Stimulated activated naive B cell treated with anti-CD40 and anti-IgM and Interleukin-4, amounts not matched to agents 10 μg/mL and 1 μg/mL and 100 μg/mL, for 72 hours (primary cell): ENCODE measurements at regions not wholly inside any gene's neighbourhood (a gene's known extent, or its start where the extent isn't known, plus 50 kb on each side); places are given as distances from the start of the nearest gene placed in this dataset.
"Not testable (repeated sequence)": the region's sequence is repeated elsewhere in the genome, so short reads cannot be mapped to it uniquely, and the experiment has no call there.

Source experiments
- ATAC-seq, 2 donors: fragments of 150-1000 bp; cut with Tn5 transposase; replicated peaks; 2 replicates each; pipeline ENCODE4 v1.10.0; 2021; ENCODE audit warnings: moderate library complexity in 1 of 2
- DNase-seq: peaks from one replicate; pipeline ENCODE4 v3.0.0; 2021
- H3K27ac Mint-ChIP-seq: one replicate; pipeline ENCODE4 v1.8.0; 2022; ENCODE audit warnings: mild to moderate bottlenecking, mixed read lengths
- H3K27me3 Mint-ChIP-seq, 2 donors: one replicate each; pipeline ENCODE4 v1.8.0; 2022; ENCODE audit warnings: mixed read lengths in 2 of 2
- H3K36me3 Mint-ChIP-seq, 2 donors: one replicate each; pipeline ENCODE4 v1.8.0; 2022; ENCODE audit warnings: mixed read lengths in 2 of 2, mild to moderate bottlenecking in 1 of 2
- H3K4me1 Mint-ChIP-seq, 2 donors: one replicate each; pipeline ENCODE4 v1.8.0; 2022; ENCODE audit warnings: mixed read lengths in 2 of 2, mild to moderate bottlenecking in 1 of 2
- H3K4me3 Mint-ChIP-seq, 2 donors: one replicate each; pipeline ENCODE4 v1.8.0; 2022; ENCODE audit warnings: mild to moderate bottlenecking in 2 of 2, mixed read lengths in 2 of 2, moderate library complexity in 1 of 2
- H3K9me3 Mint-ChIP-seq, 2 donors: one replicate each; pipeline ENCODE4 v1.8.0; 2022; ENCODE audit warnings: mixed read lengths in 2 of 2, mild to moderate bottlenecking in 1 of 2

DNA sequence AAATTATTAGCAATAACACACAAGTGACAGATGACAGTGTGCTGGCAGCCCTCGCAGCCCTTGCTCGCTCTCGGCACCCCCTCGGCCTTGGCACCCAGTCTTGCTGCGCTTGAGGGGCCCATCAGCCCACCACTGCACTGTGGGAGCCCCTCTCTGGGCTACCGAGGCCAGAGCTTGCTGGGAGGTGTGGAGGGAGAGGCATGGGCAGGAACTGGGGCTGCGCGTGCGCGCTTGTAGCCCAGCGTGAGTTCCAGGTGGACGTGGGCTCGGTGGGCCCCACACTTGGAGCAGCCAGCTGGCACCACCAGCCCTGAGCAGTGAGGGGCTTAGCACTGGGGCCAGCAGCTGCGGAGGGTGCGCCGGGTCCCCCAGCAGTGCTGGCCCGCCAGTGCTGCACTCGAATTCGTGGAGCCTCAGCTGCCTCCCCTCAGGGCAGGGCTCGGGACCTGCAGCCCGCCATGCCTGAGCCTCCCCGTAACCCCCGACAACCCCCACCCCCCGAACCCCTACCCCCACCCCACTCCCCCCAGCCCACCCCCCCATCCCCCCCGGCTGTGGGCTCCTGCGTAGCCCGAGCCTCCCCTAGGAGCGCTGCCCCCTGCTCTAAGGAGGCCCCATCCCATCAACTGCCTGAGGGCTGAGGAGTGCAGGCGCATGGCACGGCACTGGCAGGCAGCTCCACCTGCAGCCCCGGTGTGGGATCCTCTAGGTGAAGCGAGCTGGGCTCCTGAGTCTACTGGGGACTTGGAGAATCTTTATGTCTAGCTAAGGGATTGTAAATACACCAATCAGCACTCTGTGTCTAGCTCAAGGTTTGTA is 240.9 kb downstream of the TRIM36 start:
- no peak overlapping the region for H3K27ac Mint-ChIP-seq

GRCh38 chr5:114924769-114925168 is 244.9 kb downstream of the TRIM36 start:
- H3K27me3 Mint-ChIP-seq: no peaks in the 10 kb centered on the region
- H3K4me3 Mint-ChIP-seq: no peak overlapping the region
- H3K9me3 Mint-ChIP-seq: peaks cover 0 to 3% of the 10 kb centered on the region in 2 donors
- H3K4me1 Mint-ChIP-seq: no peaks in the 10 kb centered on the region
- H3K27ac Mint-ChIP-seq: no peak overlapping the region
- ATAC-seq (no peak), DNase-seq (no peak)
- H3K36me3 Mint-ChIP-seq: no peaks in the 10 kb centered on the region

More for the DNA sequence above, 240.9 kb downstream of the TRIM36 start:
- no peaks in the 10 kb centered on the region for H3K27me3 Mint-ChIP-seq
- no peak for DNase-seq
- H3K4me1 Mint-ChIP-seq: no peaks in the 10 kb centered on the region
- ATAC-seq: no peak
- peaks cover 0 to 3% of the 10 kb centered on the region in 2 donors for H3K9me3 Mint-ChIP-seq
- no peaks in the 10 kb centered on the region for H3K36me3 Mint-ChIP-seq
- no peak overlapping the region for H3K4me3 Mint-ChIP-seq

GRCh38 chr5:114912189-114912920 is 257.4 kb downstream of the TRIM36 start:
- Mint-ChIP-seq H3K9me3 (peaks cover 14 to 17% of the 10 kb centered on the region in 2 donors), H3K27ac (no peak overlapping the region), H3K4me3 (no peak overlapping the region), H3K27me3 (no peaks in the 10 kb centered on the region), H3K36me3 (no peaks in the 10 kb centered on the region), H3K4me1 (no peaks in the 10 kb centered on the region)
- DNase-seq (no peak), ATAC-seq (no peak)

GRCh38 chr5:114910727-114911126 is 259.0 kb downstream of the TRIM36 start:
- no peaks in the 10 kb centered on the region for H3K27me3 Mint-ChIP-seq
- H3K4me3 Mint-ChIP-seq: no peak overlapping the region
- H3K9me3 Mint-ChIP-seq: peaks cover 17 to 22% of the 10 kb centered on the region in 2 donors
- no peaks in the 10 kb centered on the region for H3K36me3 Mint-ChIP-seq
- H3K27ac Mint-ChIP-seq: no peak overlapping the region
- DNase-seq (no peak), ATAC-seq (no peak)
- no peaks in the 10 kb centered on the region for H3K4me1 Mint-ChIP-seq

DNA sequence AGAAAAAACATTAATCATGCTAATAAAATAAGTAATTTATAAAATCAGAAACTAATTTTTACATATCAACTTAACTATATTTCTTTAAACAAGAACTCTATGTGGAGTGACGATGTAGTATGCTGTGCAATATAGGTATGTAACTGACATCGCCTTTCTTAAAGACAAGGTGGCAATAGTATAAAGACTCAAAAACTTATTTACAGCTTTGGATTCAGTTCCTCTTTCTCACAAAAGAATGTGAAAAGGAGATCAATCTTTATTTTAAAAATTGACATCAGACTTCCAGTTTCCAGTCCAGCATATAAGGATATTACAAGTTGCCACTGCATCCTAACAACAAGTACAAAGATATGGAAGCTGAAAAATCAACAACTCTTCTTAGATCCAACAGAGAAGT is 260.3 kb downstream of the TRIM36 start:
- H3K36me3 Mint-ChIP-seq: no peaks in the 10 kb centered on the region
- H3K4me1 Mint-ChIP-seq: no peaks in the 10 kb centered on the region
- H3K27me3 Mint-ChIP-seq: no peaks in the 10 kb centered on the region
- peaks cover 17 to 22% of the 10 kb centered on the region in 2 donors for H3K9me3 Mint-ChIP-seq
- H3K4me3 Mint-ChIP-seq: no peak overlapping the region
- DNase-seq (no peak), ATAC-seq (no peak)
- no peak overlapping the region for H3K27ac Mint-ChIP-seq

DNA sequence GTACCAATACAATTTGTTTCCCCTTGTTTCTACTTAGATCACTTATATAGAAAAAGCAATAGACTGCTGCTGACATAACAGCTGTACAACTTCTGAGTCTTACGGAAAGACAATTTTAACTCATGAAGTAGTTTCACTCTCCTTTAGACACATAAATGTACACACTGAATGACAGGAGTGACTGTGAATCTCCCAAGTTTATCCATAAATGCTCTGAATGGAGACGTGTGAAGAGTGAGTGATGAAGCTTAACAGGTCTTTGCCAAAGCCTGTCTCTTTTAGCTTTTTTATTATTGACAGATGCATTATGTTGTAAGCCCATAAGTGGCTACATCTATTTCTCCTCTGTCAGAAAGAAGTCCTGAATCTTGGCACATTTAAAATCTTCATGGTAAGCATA is 265.9 kb downstream of the TRIM36 start:
- Mint-ChIP-seq H3K9me3 (peaks cover 3 to 5% of the 10 kb centered on the region in 2 donors), H3K36me3 (no peaks in the 10 kb centered on the region), H3K27ac (no peak overlapping the region), H3K4me3 (no peak overlapping the region), H3K4me1 (no peaks in the 10 kb centered on the region), H3K27me3 (no peaks in the 10 kb centered on the region)
- DNase-seq (no peak), ATAC-seq (no peak)

DNA sequence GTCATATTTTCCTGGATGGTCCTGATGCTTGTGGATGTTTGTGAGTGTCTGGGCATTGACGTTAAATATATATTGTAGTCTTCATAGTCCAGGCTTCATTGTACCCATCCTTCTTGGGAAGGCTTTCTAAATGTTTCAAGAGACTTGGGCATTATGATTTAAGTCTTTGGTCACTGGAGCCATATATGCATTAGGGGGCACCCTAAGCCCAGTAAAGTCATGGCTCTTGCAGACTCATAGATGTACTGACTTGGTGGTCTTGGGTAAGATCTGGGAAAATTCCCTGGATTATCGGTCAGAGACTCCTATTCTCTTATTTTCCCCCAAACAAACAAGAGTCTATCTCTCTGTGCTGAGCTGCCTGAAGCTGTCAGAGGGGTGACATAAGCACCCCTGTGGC is 271.1 kb downstream of the TRIM36 start:
- ATAC-seq: peak in 1 of 2 donors; percentile 36
- H3K4me3 Mint-ChIP-seq: no peak overlapping the region
- no peak for DNase-seq
- H3K36me3 Mint-ChIP-seq: no peaks in the 10 kb centered on the region
- peaks cover 0 to 7% of the 10 kb centered on the region in 2 donors for H3K9me3 Mint-ChIP-seq
- no peaks in the 10 kb centered on the region for H3K4me1 Mint-ChIP-seq
- H3K27me3 Mint-ChIP-seq: no peaks in the 10 kb centered on the region
- no peak overlapping the region for H3K27ac Mint-ChIP-seq

- Mint-ChIP-seq H3K27me3 (no peaks in the 10 kb centered on the region), H3K4me1 (no peaks in the 10 kb centered on the region), H3K36me3 (no peaks in the 10 kb centered on the region), H3K9me3 (peaks cover 6 to 20% of the 10 kb centered on the region in 2 donors), H3K4me3 (no peak overlapping the region), H3K27ac (no peak overlapping the region)
- ATAC-seq (no peak), DNase-seq (no peak)
Measured at GRCh38 chr5:114883675-114884074, 286.0 kb downstream of the TRIM36 start.

DNA sequence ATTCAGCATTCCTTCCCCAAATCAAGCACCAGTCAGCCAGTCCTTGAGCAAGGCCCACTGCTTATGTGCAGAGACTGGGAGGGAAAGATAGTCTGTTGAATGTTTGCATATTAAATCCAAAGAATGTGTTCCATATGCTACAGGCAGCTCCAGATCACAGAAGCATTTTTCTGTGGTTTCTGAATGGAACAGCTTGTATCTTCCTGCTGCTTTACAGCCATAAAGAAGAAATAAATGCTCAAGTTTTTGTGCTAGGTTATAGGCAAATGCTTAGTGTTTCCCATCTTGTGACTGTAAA is 310.3 kb downstream of the TRIM36 start:
- peaks cover 4 to 9% of the 10 kb centered on the region in 2 donors for H3K9me3 Mint-ChIP-seq
- no peak for ATAC-seq
- H3K27me3 Mint-ChIP-seq: peaks cover 0 to 3% of the 10 kb centered on the region in 2 donors
- no peak overlapping the region for H3K27ac Mint-ChIP-seq
- no peaks in the 10 kb centered on the region for H3K4me1 Mint-ChIP-seq
- no peak for DNase-seq
- no peaks in the 10 kb centered on the region for H3K36me3 Mint-ChIP-seq
- H3K4me3 Mint-ChIP-seq: no peak overlapping the region

- H3K27ac Mint-ChIP-seq: no peak overlapping the region
- no peak overlapping the region for H3K4me3 Mint-ChIP-seq
- H3K9me3 Mint-ChIP-seq: peaks cover 4 to 9% of the 10 kb centered on the region in 2 donors
- no peaks in the 10 kb centered on the region for H3K4me1 Mint-ChIP-seq
- no peaks in the 10 kb centered on the region for H3K36me3 Mint-ChIP-seq
- no peak for ATAC-seq
- no peak for DNase-seq
- H3K27me3 Mint-ChIP-seq: peaks cover 0 to 3% of the 10 kb centered on the region in 2 donors
Measured at GRCh38 chr5:114858665-114859437, 310.9 kb downstream of the TRIM36 start.

GRCh38 chr5:114857941-114858551 is 311.7 kb downstream of the TRIM36 start:
- H3K4me3 Mint-ChIP-seq: peak overlapping the region in 1 of 2 donors; percentile 16
- no peak for DNase-seq
- H3K36me3 Mint-ChIP-seq: no peaks in the 10 kb centered on the region
- H3K9me3 Mint-ChIP-seq: peaks cover 6 to 8% of the 10 kb centered on the region in 2 donors
- no peaks in the 10 kb centered on the region for H3K4me1 Mint-ChIP-seq
- H3K27me3 Mint-ChIP-seq: peaks cover 0 to 3% of the 10 kb centered on the region in 2 donors
- no peak overlapping the region for H3K27ac Mint-ChIP-seq
- peak; percentile 38 to 56 for ATAC-seq

GRCh38 chr5:114844711-114845110 is 325.0 kb downstream of the TRIM36 start:
- not testable (repeated sequence) for H3K27me3 Mint-ChIP-seq, DNase-seq, H3K4me1 Mint-ChIP-seq, H3K27ac Mint-ChIP-seq, ATAC-seq, H3K36me3 Mint-ChIP-seq, H3K4me3 Mint-ChIP-seq
- H3K9me3 Mint-ChIP-seq: peaks cover 6 to 11% of the 10 kb centered on the region in 2 donors

GRCh38 chr5:114839360-114839759 is 330.3 kb downstream of the TRIM36 start:
- Mint-ChIP-seq H3K27ac (no peak overlapping the region), H3K9me3 (peaks cover 0 to 4% of the 10 kb centered on the region in 2 donors)
- ATAC-seq: no peak

GRCh38 chr5:114838937-114839336 is 330.8 kb downstream of the TRIM36 start:
- H3K27me3 Mint-ChIP-seq: no peaks in the 10 kb centered on the region
- DNase-seq: no peak
- H3K9me3 Mint-ChIP-seq: peaks cover 0 to 2% of the 10 kb centered on the region in 2 donors
- H3K27ac Mint-ChIP-seq: no peak overlapping the region
- no peaks in the 10 kb centered on the region for H3K36me3 Mint-ChIP-seq
- H3K4me3 Mint-ChIP-seq: no peak overlapping the region
- no peak for ATAC-seq
- H3K4me1 Mint-ChIP-seq: no peaks in the 10 kb centered on the region

More at GRCh38 chr5:114839360-114839759, 330.3 kb downstream of the TRIM36 start:
- H3K27me3 Mint-ChIP-seq: no peaks in the 10 kb centered on the region
- DNase-seq: no peak
- H3K4me3 Mint-ChIP-seq: no peak overlapping the region
- H3K36me3 Mint-ChIP-seq: no peaks in the 10 kb centered on the region
- no peaks in the 10 kb centered on the region for H3K4me1 Mint-ChIP-seq
